H9 (cell line): ENCODE measurements at regions not wholly inside any gene's neighbourhood (a gene's known extent, or its start where the extent isn't known, plus 50 kb on each side); places are given as distances from the start of the nearest gene placed in this dataset.

Source experiments
- DNase-seq: peaks from one replicate; pipeline ENCODE4 v3.0.0-alpha.2; 2017
- H2AFZ ChIP-seq: one replicate; pipeline ENCODE4 v1.6.1; 2013; ENCODE audit warnings: mild to moderate bottlenecking, low read length, control low read depth, moderate library complexity
- H2AK5ac ChIP-seq: 2 replicates; pipeline ENCODE4 v1.6.1; 2013; ENCODE audit warnings: low read length, control low read depth, mixed read lengths; ENCODE audit not compliant: insufficient read length
- H2BK120ac ChIP-seq: one replicate; pipeline ENCODE4 v1.6.1; 2013; ENCODE audit warnings: low read depth, mild to moderate bottlenecking, low read length, control low read depth, inconsistent platforms; ENCODE audit not compliant: poor library complexity, severe bottlenecking
- H2BK12ac ChIP-seq: 2 replicates; pipeline ENCODE4 v1.6.1; 2013; ENCODE audit warnings: low read length, control low read depth, mixed read lengths, low read depth; ENCODE audit not compliant: insufficient read length
- H2BK15ac ChIP-seq: 2 replicates; pipeline ENCODE4 v1.6.1; 2013; ENCODE audit warnings: low read depth, low read length, control low read depth
- H2BK20ac ChIP-seq: one replicate; pipeline ENCODE4 v1.6.1; 2013; ENCODE audit warnings: low read depth, mild to moderate bottlenecking, low read length, control low read depth, inconsistent platforms; ENCODE audit not compliant: poor library complexity, severe bottlenecking
- H2BK5ac ChIP-seq: 2 replicates; pipeline ENCODE4 v1.6.1; 2013; ENCODE audit warnings: low read length, control low read depth, mixed read lengths; ENCODE audit not compliant: insufficient read length
- H3K14ac ChIP-seq: 2 replicates; pipeline ENCODE4 v1.6.1; 2013; ENCODE audit warnings: low read length, control low read depth; ENCODE audit not compliant: insufficient read depth
- H3K18ac ChIP-seq: 2 replicates; pipeline ENCODE4 v1.6.1; 2013; ENCODE audit warnings: low read depth, mild to moderate bottlenecking, mixed read lengths, low read length, control low read depth; ENCODE audit not compliant: insufficient read length
- H3K23ac ChIP-seq: 2 replicates; pipeline ENCODE4 v1.6.1; 2013; ENCODE audit warnings: low read length, control low read depth, mixed read lengths, low read depth; ENCODE audit not compliant: insufficient read length
- H3K23me2 ChIP-seq: 2 replicates; pipeline ENCODE4 v1.6.1; 2013; ENCODE audit warnings: low read depth, mild to moderate bottlenecking, mixed read lengths, low read length, control low read depth; ENCODE audit not compliant: insufficient read length, poor library complexity, severe bottlenecking
- H3K27ac ChIP-seq: 2 replicates; pipeline ENCODE4 v1.5.1; 2013; ENCODE audit warnings: low read length, control low read depth, mixed read lengths, low read depth; ENCODE audit not compliant: insufficient read length
- H3K27me3 ChIP-seq: 2 replicates; pipeline ENCODE4 v1.6.1; 2013; ENCODE audit warnings: low read length, control low read depth, inconsistent platforms; ENCODE audit not compliant: insufficient read depth
- H3K4ac ChIP-seq: 2 replicates; pipeline ENCODE4 v1.6.1; 2013; ENCODE audit warnings: low read depth, mild to moderate bottlenecking, control low read depth, inconsistent platforms, low read length, moderate library complexity
- H3K4me1 ChIP-seq: 2 replicates; pipeline ENCODE4 v1.6.1; 2013; ENCODE audit warnings: low read length, control low read depth, inconsistent platforms; ENCODE audit not compliant: insufficient read depth
- H3K4me2 ChIP-seq: 2 replicates; pipeline ENCODE4 v1.6.1; 2013; ENCODE audit warnings: low read length, control low read depth, mixed read lengths; ENCODE audit not compliant: insufficient read length, insufficient read depth
- H3K56ac ChIP-seq: 2 replicates; pipeline ENCODE4 v1.6.1; 2013; ENCODE audit warnings: low read depth, mild to moderate bottlenecking, mixed read lengths, low read length, control low read depth; ENCODE audit not compliant: insufficient read length
- H3K79me1 ChIP-seq: 2 replicates; pipeline ENCODE4 v1.6.1; 2013; ENCODE audit warnings: low read depth, mild to moderate bottlenecking, moderate library complexity, low read length, control low read depth, inconsistent platforms; ENCODE audit not compliant: insufficient read depth, poor library complexity, severe bottlenecking
- H3K79me2 ChIP-seq: 2 replicates; pipeline ENCODE4 v1.6.1; 2013; ENCODE audit warnings: low read length, control low read depth, inconsistent platforms; ENCODE audit not compliant: insufficient read depth
- H3K9ac ChIP-seq: 2 replicates; pipeline ENCODE4 v1.6.1; 2013; ENCODE audit warnings: low read length, control low read depth, mixed read lengths; ENCODE audit not compliant: insufficient read length; ENCODE audit errors: extremely low read depth
- H3K9me3 ChIP-seq: one replicate; pipeline ENCODE4 v1.6.1; 2013; ENCODE audit warnings: low read depth, low read length, inconsistent platforms; ENCODE audit not compliant: control insufficient read depth
- H3T11ph ChIP-seq: one replicate; pipeline ENCODE4 v1.6.1; 2013; ENCODE audit warnings: mild to moderate bottlenecking, low read length, control low read depth, inconsistent platforms
- H4K20me1 ChIP-seq: one replicate; pipeline ENCODE4 v1.6.1; 2013; ENCODE audit not compliant: control insufficient read depth, insufficient read length, insufficient read depth
- H4K5ac ChIP-seq: 2 replicates; pipeline ENCODE4 v1.6.1; 2013; ENCODE audit warnings: low read depth, mild to moderate bottlenecking, mixed read lengths, low read length, control low read depth; ENCODE audit not compliant: insufficient read length
- H4K8ac ChIP-seq: replicated peaks from 2 replicates; pipeline ENCODE4 v1.6.1; 2013; ENCODE audit warnings: low read length, control low read depth, mixed read lengths, low read depth; ENCODE audit not compliant: insufficient read length
- H4K91ac ChIP-seq: 2 replicates; pipeline ENCODE4 v1.6.1; 2013; ENCODE audit warnings: low read depth, mild to moderate bottlenecking, moderate library complexity, mixed read lengths, low read length, control low read depth; ENCODE audit not compliant: insufficient read length
- H3K27ac Mint-ChIP-seq, 3 experiments: 2 replicates in 2 of 3; 3 replicates in 1 of 3; pipeline ENCODE4 v1.8.0; 2020 to 2021; ENCODE audit warnings: mixed read lengths in 3 of 3, mild to moderate bottlenecking in 1 of 3, moderate library complexity in 1 of 3
- H3K27me3 Mint-ChIP-seq: 2 replicates; pipeline ENCODE4 v1.8.0; 2021; ENCODE audit warnings: low read depth, mild to moderate bottlenecking, moderate library complexity, mixed read lengths
- H3K36me3 Mint-ChIP-seq, 3 experiments: 2 replicates in 2 of 3; 3 replicates in 1 of 3; pipeline ENCODE4 v1.8.0; 2020 to 2021; ENCODE audit warnings: low read depth in 3 of 3, mixed read lengths in 3 of 3; ENCODE audit not compliant: insufficient read depth in 1 of 3
- H3K4me1 Mint-ChIP-seq, 2 experiments: 2 replicates each; pipeline ENCODE4 v1.8.0; 2020; ENCODE audit warnings: mixed read lengths in 2 of 2
- H3K4me3 Mint-ChIP-seq, 2 experiments: 2 replicates in 1 of 2; 3 replicates in 1 of 2; pipeline ENCODE4 v1.8.0; 2020 to 2021; ENCODE audit warnings: mild to moderate bottlenecking in 2 of 2, mixed read lengths in 2 of 2, moderate library complexity in 1 of 2
- H3K9me3 Mint-ChIP-seq, 2 experiments: 2 replicates in 1 of 2; 3 replicates in 1 of 2; pipeline ENCODE4 v1.8.0; 2020; ENCODE audit warnings: mild to moderate bottlenecking in 2 of 2, mixed read lengths in 2 of 2, moderate library complexity in 1 of 2
- CTCF ChIP-seq: fragments of 200-600 bp; sonication (generic); conservative IDR thresholded peaks from 3 replicates; pipeline ENCODE4 v1.8.0; 2021; ENCODE audit warnings: antibody characterized with exemption, mild to moderate bottlenecking
- WGBS: extraction: QIAGEN DNeasy Blood & Tissue Kit; methylation state at CpG from one replicate; pipeline ENCODE4 v1.1.7; 2013; ENCODE audit warnings: missing lambda C conversion rate, low lambda C conversion rate, mixed read lengths; ENCODE audit not compliant: insufficient read length; ENCODE audit errors: extremely low coverage; 5-methylcytosine and 5-hydroxymethylcytosine counted together

DNA sequence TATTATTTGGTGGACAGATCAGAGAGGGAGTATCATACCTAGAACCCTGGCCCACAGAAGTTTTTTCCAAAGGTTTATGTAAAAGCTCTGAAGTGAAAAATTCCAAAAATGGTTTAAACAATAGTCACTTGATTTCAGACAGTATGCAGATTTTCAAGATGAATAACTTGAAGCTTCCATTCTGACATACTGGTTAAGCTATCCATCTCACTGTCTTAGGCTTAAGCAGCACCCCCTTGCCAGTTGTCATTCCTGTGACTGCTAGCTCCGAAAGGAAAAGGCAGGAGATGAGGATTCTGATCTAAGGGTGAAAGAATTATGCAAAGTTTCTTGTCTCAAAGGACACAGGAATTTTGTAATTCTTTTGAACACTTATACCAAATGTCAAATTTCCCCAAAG, 337.5 kb upstream of the THBS1 start:
- H2BK5ac ChIP-seq: no peak overlapping the region
- no peak overlapping the region for H3K27ac ChIP-seq
- no peak overlapping the region for H4K8ac ChIP-seq
- H2AK5ac ChIP-seq: no peak overlapping the region
- no peaks in the 10 kb centered on the region for H3K9me3 ChIP-seq
- no peaks in the 10 kb centered on the region for H3K79me2 ChIP-seq
- Mint-ChIP-seq H3K27ac (no peak overlapping the region), H3K9me3 (peaks cover 0 to 2% of the 10 kb centered on the region in 2 experiments; a peak in 1 of 5 replicates), H3K36me3 (no peaks in the 10 kb centered on the region), H3K4me3 (no peak overlapping the region), H3K27me3 (no peaks in the 10 kb centered on the region), H3K4me1 (peaks cover 3 to 8% of the 10 kb centered on the region in 2 experiments)
- no peak overlapping the region for H2BK12ac ChIP-seq
- no peak overlapping the region for H3T11ph ChIP-seq
- no peak overlapping the region for H2AFZ ChIP-seq
- no peak overlapping the region for H4K91ac ChIP-seq
- no peak for DNase-seq
- no peaks in the 10 kb centered on the region for H3K79me1 ChIP-seq
- H3K23ac ChIP-seq: no peak overlapping the region
- no peak overlapping the region for H3K18ac ChIP-seq
- no peak overlapping the region for H2BK15ac ChIP-seq
- H3K4me1 ChIP-seq: peaks cover 2% of the 10 kb centered on the region; the same call in 1 of the 2 replicates
- H4K20me1 ChIP-seq: no peaks in the 10 kb centered on the region
- no peak overlapping the region for H3K56ac ChIP-seq
- no peak overlapping the region for H3K4ac ChIP-seq
- no peak overlapping the region for H4K5ac ChIP-seq
- no peaks in the 10 kb centered on the region for H3K27me3 ChIP-seq
- no peak overlapping the region for H2BK20ac ChIP-seq
- H3K4me2 ChIP-seq: no peak overlapping the region
- H3K14ac ChIP-seq: no peak overlapping the region
- TF ChIP-seq CTCF: no peak
- H3K23me2 ChIP-seq: no peaks in the 10 kb centered on the region
- no peak overlapping the region for H2BK120ac ChIP-seq
- no CpG with 5 or more reads among the region's 1 CpG for WGBS
- no peak overlapping the region for H3K9ac ChIP-seq
